H1 (cell line): ENCODE measurements at regions not wholly inside any gene's neighbourhood (a gene's known extent, or its start where the extent isn't known, plus 50 kb on each side); places are given as distances from the start of the nearest gene placed in this dataset.

Source experiments
- CTCF ChIA-PET: fragments of 300-600 bp; sonication (Branson Sonifier 250); formaldehyde crosslinking; loops from one replicate; lab custom pipeline; 2021; ENCODE audit not compliant: partially characterized antibody; lab: Charles Lee
- POLR2A ChIA-PET: fragments of 300-600 bp; sonication (Branson Sonifier 250); formaldehyde crosslinking; loops from one replicate; lab custom pipeline; 2021; ENCODE audit warnings: inconsistent platforms; ENCODE audit not compliant: partially characterized antibody; lab: Charles Lee
- DNase-seq, 2 experiments: peaks; one replicate each; pipeline versions ENCODE4 v3.0.0 to v3.0.0-alpha.2; 2010 to 2022; ENCODE audit warnings: low spot score in 2 of 2, low read depth in 1 of 2, mixed read lengths in 1 of 2
- FAIRE-seq: peaks from 2 replicates; lab custom pipeline; 2011; peaks lifted over from hg19 to GRCh38; lab: Jason Lieb, UNC
- H2AFZ ChIP-seq: 2 replicates; pipeline ENCODE4 v1.8.1; 2012; ENCODE audit warnings: low read length, inconsistent platforms
- H2AK5ac ChIP-seq: 2 replicates; pipeline ENCODE4 v1.6.1; 2013; ENCODE audit warnings: low read depth, low read length
- H2BK120ac ChIP-seq: replicated peaks from 2 replicates; pipeline ENCODE3; 2013; ENCODE audit warnings: low read depth, low read length, inconsistent platforms
- H2BK12ac ChIP-seq: 2 replicates; pipeline ENCODE4 v1.6.1; 2013; ENCODE audit warnings: low read depth, low read length
- H2BK15ac ChIP-seq: 2 replicates; pipeline ENCODE4 v1.6.1; 2013; ENCODE audit warnings: low read length
- H2BK20ac ChIP-seq: 2 replicates; pipeline ENCODE4 v1.6.1; 2013; ENCODE audit warnings: low read length
- H2BK5ac ChIP-seq: 2 replicates; pipeline ENCODE4 v1.6.1; 2013; ENCODE audit warnings: low read depth, low read length
- H3K14ac ChIP-seq: 2 replicates; pipeline ENCODE4 v1.6.1; 2013; ENCODE audit warnings: inconsistent platforms; ENCODE audit not compliant: insufficient read length
- H3K18ac ChIP-seq: 2 replicates; pipeline ENCODE4 v1.6.1; 2013; ENCODE audit warnings: low read length; ENCODE audit errors: extremely low read depth
- H3K23ac ChIP-seq: 2 replicates; pipeline ENCODE4 v1.6.1; 2013; ENCODE audit warnings: inconsistent platforms; ENCODE audit not compliant: insufficient read length
- H3K23me2 ChIP-seq: 2 replicates; pipeline ENCODE4 v1.6.1; 2013; ENCODE audit warnings: low read depth, low read length
- H3K27ac ChIP-seq: 2 replicates; pipeline ENCODE4 v1.6.1; 2011; ENCODE audit warnings: low read depth, low read length, inconsistent platforms
- H3K27me3 ChIP-seq, 4 experiments: replicated peaks in 1 of 4; 1 replicate in 1 of 4; 2 replicates in 3 of 4; pipeline versions ENCODE4 v1.6.1 to v1.8.1; 2011 to 2013; ENCODE audit warnings: low read length in 3 of 4, mild to moderate bottlenecking in 3 of 4, inconsistent platforms in 2 of 4, mixed read lengths in 2 of 4, moderate library complexity in 1 of 4; ENCODE audit not compliant: control insufficient read depth in 3 of 4, insufficient read depth in 3 of 4; ENCODE audit errors: extremely low read depth in 1 of 4
- H3K36me3 ChIP-seq, 4 experiments: 2 replicates each; pipeline versions ENCODE4 v1.6.1 to v1.8.1; 2011 to 2013; ENCODE audit warnings: mild to moderate bottlenecking in 4 of 4, low read length in 3 of 4, moderate library complexity in 2 of 4, control low read depth in 1 of 4, inconsistent platforms in 1 of 4; ENCODE audit not compliant: insufficient read depth in 4 of 4, control insufficient read depth in 2 of 4
- H3K4ac ChIP-seq: replicated peaks from 2 replicates; pipeline ENCODE3; 2013; ENCODE audit warnings: low read length, low read depth, mixed read lengths, inconsistent platforms; ENCODE audit not compliant: insufficient read length
- H3K4me1 ChIP-seq, 4 experiments: replicated peaks in 1 of 4; 1 replicate in 1 of 4; 2 replicates in 3 of 4; pipeline versions ENCODE4 v1.6.1 to v1.8.1; 2011 to 2013; ENCODE audit warnings: low read length in 3 of 4, inconsistent platforms in 2 of 4, mixed read lengths in 1 of 4; ENCODE audit not compliant: insufficient read depth in 4 of 4, control insufficient read depth in 3 of 4
- H3K4me2 ChIP-seq, 2 experiments: 2 replicates each; pipeline versions ENCODE4 v1.6.1 to v1.8.1; 2011 to 2013; ENCODE audit warnings: low read depth in 2 of 2, low read length in 2 of 2, control low read depth in 1 of 2, inconsistent platforms in 1 of 2, mild to moderate bottlenecking in 1 of 2; ENCODE audit not compliant: insufficient read depth in 1 of 2
- H3K4me3 ChIP-seq, 4 experiments: fragments of 200-600, 300-600 bp in 1 of 4; sonication (generic), shearing (Covaris generic), sonication (Bioruptor Twin) in 1 of 4; 2 replicates each; pipeline versions ENCODE4 v1.5.1 to v1.8.1; 2011 to 2016; ENCODE audit warnings: low read length in 4 of 4, low read depth in 3 of 4, control low read depth in 2 of 4, inconsistent platforms in 2 of 4, mild to moderate bottlenecking in 2 of 4, mixed read lengths in 1 of 4, moderate library complexity in 1 of 4; ENCODE audit not compliant: insufficient read depth in 2 of 4; ENCODE audit errors: extremely low read depth in 1 of 4
- H3K56ac ChIP-seq: replicated peaks from 2 replicates; pipeline ENCODE3; 2013; ENCODE audit warnings: low read depth, mild to moderate bottlenecking, mixed read lengths, low read length, inconsistent platforms; ENCODE audit not compliant: insufficient read length
- H3K79me1 ChIP-seq: 2 replicates; pipeline ENCODE4 v1.6.1; 2013; ENCODE audit warnings: low read depth, low read length, control low read depth
- H3K79me2 ChIP-seq, 2 experiments: 2 replicates each; pipeline versions ENCODE4 v1.6.1 to v1.8.1; 2012 to 2013; ENCODE audit warnings: low read length in 2 of 2, mild to moderate bottlenecking in 2 of 2, inconsistent platforms in 1 of 2; ENCODE audit not compliant: insufficient read depth in 2 of 2, control insufficient read depth in 1 of 2
- H3K9ac ChIP-seq, 4 experiments: replicated peaks in 1 of 4; 1 replicate in 1 of 4; 2 replicates in 3 of 4; pipeline versions ENCODE4 v1.6.1 to v1.8.1; 2011 to 2013; ENCODE audit warnings: low read depth in 3 of 4, low read length in 3 of 4, control low read depth in 2 of 4, mild to moderate bottlenecking in 2 of 4, moderate library complexity in 2 of 4, inconsistent platforms in 1 of 4; ENCODE audit errors: extremely low read depth in 1 of 4
- H3K9me3 ChIP-seq, 2 experiments: 2 replicates each; pipeline versions ENCODE4 v1.6.1 to v1.8.1; 2012 to 2013; ENCODE audit warnings: mild to moderate bottlenecking in 2 of 2, moderate library complexity in 2 of 2, control low read depth in 1 of 2, inconsistent platforms in 1 of 2, low read depth in 1 of 2, low read length in 1 of 2, mixed read lengths in 1 of 2; ENCODE audit not compliant: insufficient read depth in 2 of 2
- H4K20me1 ChIP-seq, 2 experiments: replicated peaks in 1 of 2; 2 replicates each; pipeline versions ENCODE3 to v1.8.1; 2011 to 2013; ENCODE audit warnings: inconsistent platforms in 2 of 2, low read length in 2 of 2, mild to moderate bottlenecking in 1 of 2; ENCODE audit not compliant: insufficient read depth in 2 of 2, control insufficient read depth in 1 of 2
- H4K5ac ChIP-seq: 2 replicates; pipeline ENCODE4 v1.6.1; 2013; ENCODE audit warnings: low read length, low read depth, mixed read lengths, inconsistent platforms; ENCODE audit not compliant: insufficient read length
- H4K8ac ChIP-seq: 2 replicates; pipeline ENCODE4 v1.8.0; 2013; ENCODE audit warnings: mild to moderate bottlenecking, moderate library complexity, low read length, inconsistent platforms; ENCODE audit not compliant: insufficient read depth; ENCODE audit errors: extremely low read depth
- H4K91ac ChIP-seq: replicated peaks from 2 replicates; pipeline ENCODE3; 2013; ENCODE audit warnings: low read length, mixed read lengths, inconsistent platforms; ENCODE audit not compliant: insufficient read length
- EP300 ChIP-seq, 2 experiments: IDR thresholded peaks; 1 replicate in 1 of 2; 2 replicates in 1 of 2; pipeline ENCODE4 v1.6.1; 2011 to 2012; ENCODE audit warnings: low read depth in 2 of 2, low read length in 2 of 2, mild to moderate bottlenecking in 2 of 2, borderline replicate concordance in 1 of 2, inconsistent platforms in 1 of 2, moderate library complexity in 1 of 2
- EZH2 ChIP-seq: fragments of 200-600 bp; sonication (generic); IDR thresholded peaks from 2 replicates; pipeline ENCODE4 v1.7.1; 2012; ENCODE audit warnings: low read depth, mild to moderate bottlenecking, moderate library complexity, low read length, inconsistent platforms; ENCODE audit not compliant: severe bottlenecking
- USF2 ChIP-seq: IDR thresholded peaks from 2 replicates; pipeline ENCODE4 v1.6.1; 2011; ENCODE audit warnings: low read length, improper control_type of control experiment
- WGBS, 2 experiments: shearing (Covaris generic) in 1 of 2; methylation state at CpG; one replicate each; pipeline versions ENCODE4 v1.1.6 to v1.1.7; 2013 to 2015; ENCODE audit warnings: low lambda C conversion rate in 2 of 2, mixed read lengths in 2 of 2, inconsistent platforms in 1 of 2, low coverage in 1 of 2, missing lambda C conversion rate in 1 of 2; ENCODE audit not compliant: insufficient replicate concordance in 2 of 2, insufficient coverage in 1 of 2, insufficient read length in 1 of 2; ENCODE audit errors: extremely low coverage in 1 of 2, missing lambda C conversion rate in 1 of 2; 5-methylcytosine and 5-hydroxymethylcytosine counted together

- Histone ChIP-seq H3K4me1 (no peaks in the 10 kb centered on the region), H3K4me2 (no peak overlapping the region), H3K23ac (no peak overlapping the region), H2BK5ac (no peak overlapping the region), H4K8ac (no peak overlapping the region), H4K5ac (no peak overlapping the region), H3K23me2 (no peaks in the 10 kb centered on the region), H3K79me1 (no peaks in the 10 kb centered on the region), H2BK120ac (no peak overlapping the region), H3K4ac (no peak overlapping the region), H3K56ac (no peak overlapping the region), H2BK12ac (no peak overlapping the region), H3K79me2 (no peaks in the 10 kb centered on the region), H3K27me3 (no peaks in the 10 kb centered on the region), H2BK15ac (no peak overlapping the region), H4K20me1 (peaks cover 0 to 3% of the 10 kb centered on the region in 2 experiments), H3K18ac (no peak overlapping the region), H3K14ac (no peak overlapping the region), H3K9ac (no peak overlapping the region), H3K27ac (no peak overlapping the region), H3K36me3 (no peaks in the 10 kb centered on the region), H2AK5ac (no peak overlapping the region), H4K91ac (no peak overlapping the region), H2BK20ac (no peak overlapping the region), H2AFZ (no peak overlapping the region), H3K4me3 (no peak overlapping the region), H3K9me3 (no peaks in the 10 kb centered on the region)
- DNase-seq (no peak), FAIRE-seq (no peak)
- WGBS, 2 experiments: 72% methylated on average over 3 of the region's 3 CpGs; no CpG with 5 or more reads in 1 of the 2 experiments
- TF ChIP-seq USF2 (no peak), EZH2 (no peak), EP300 (IDR thresholded peaks at IDR 0.05; ENCODE audit: borderline replicate concordance in 1 of 2, low read depth in 2 of 2, low read length in 2 of 2) (no peak)
- ChIA-PET CTCF (interaction anchor here (0.9 kb wide), 1 partner anchor 13 kb away, joined by 3 read pairs; no protein-coding TSS in a partner anchor), POLR2A (no interaction called here)
These were observed 148.9 kb upstream of the RBFOX1 start for GRCh38 chr16:7183768-7184167.
